Hippocampal formation (tissue), 2 donors: ENCODE measurements at regions not wholly inside any gene's neighbourhood (a gene's known extent, or its start where the extent isn't known, plus 50 kb on each side); places are given as distances from the start of the nearest gene placed in this dataset.

Source experiments
- DNase-seq, 2 donors: peaks; one replicate each; lab custom pipeline; 2025; lab: John Stamatoyannopoulos, UW

DNA sequence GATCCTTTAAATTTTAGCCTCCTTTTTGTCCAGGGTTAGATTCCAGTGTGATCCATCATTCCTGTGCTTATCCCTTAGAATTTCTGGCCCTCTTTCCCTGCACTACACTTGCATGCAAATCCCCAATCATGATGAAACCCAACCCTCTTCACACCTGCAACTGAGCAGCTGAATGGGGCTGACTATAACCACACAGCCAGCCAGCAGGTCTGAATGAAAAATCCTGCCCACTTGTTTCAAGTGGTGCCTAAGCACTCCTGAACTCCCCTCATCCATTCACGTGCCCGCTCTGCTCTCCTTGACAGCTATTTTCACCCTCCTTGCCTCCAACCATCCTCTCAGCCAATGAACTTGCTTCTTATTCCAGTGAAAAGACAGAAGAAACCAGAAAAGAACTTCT lies 80.5 kb upstream of the AFF3 start:
- no peak for DNase-seq

DNA sequence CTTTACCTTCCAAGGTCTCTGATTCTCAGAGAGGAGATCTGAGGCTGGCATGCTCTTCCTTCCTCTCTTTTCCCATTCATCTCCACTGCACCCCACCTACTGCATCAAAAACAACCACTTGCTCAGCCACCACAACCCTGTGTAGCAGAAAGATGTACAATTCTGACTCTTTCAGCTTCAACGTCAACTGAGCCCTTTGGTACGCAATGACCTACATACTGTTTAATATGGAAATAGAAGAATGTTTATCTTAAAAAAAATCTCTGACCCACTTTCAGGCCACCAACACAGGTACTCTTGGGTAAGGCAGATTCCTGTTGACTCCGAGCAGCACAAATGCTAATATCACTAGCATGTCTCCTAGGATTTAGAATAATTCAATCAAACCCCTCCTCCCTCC lies 76.2 kb upstream of the AFF3 start:
- no peak for DNase-seq

DNA sequence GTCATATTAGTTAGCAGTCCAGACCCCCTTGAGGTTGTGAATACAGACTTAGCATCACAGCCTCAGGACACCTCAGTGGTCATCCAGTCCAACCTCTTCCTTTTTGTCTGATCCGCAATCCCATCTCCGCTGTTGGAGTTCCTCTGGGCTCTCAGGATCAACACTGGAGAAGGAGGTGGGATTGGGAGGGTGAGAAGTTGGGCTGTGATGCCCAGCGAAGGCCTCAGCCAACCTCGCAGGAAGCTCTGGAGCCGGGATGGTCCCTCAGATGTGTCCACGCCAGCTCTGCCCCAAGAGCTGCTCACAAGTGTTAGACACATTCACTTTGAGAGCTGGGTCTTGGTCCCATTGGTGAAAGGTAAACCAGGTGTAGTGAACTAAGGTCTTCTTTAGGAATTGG lies 74.9 kb upstream of the AFF3 start:
- no peak for DNase-seq

DNA sequence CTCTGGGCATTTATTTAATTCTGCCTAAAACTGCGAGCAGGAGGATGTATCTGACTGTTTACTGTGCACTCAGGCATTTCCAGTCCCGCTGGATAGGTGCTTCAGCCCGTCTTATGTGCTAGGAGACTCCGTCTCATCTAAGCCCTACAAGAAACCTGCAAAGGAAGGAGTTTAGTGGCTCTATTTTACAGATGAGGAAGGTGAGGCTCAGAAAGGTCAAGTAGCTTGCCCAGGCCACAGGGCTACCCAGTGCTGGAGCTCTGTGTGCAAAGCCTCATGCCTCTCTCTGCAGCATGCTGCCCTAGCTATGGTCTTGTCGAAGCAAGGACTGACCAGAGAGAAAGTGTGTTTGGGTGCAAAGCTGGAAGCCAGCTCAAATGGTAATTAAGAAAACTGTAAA lies 73.6 kb upstream of the AFF3 start:
- DNase-seq = no peak

DNA sequence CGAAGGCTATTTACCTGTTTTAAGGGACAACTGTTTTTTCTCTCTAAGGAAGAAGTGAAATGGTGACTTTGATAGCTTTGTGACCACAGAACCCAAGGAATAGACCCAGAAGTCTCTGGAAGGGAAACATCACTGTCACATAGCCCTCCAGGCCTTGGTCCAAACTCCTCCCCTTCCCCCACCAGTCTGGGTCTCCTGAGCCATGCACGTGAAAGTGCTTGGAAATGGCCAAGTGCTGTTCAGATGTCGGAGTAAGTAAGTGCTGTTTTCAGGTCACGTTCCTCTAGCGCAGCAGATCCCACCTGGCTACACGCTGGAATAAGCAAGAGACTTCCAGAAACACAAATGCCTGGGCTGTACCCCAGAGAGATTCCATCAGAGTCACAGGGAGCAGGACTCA lies 73.0 kb upstream of the AFF3 start:
- no peak for DNase-seq

DNA sequence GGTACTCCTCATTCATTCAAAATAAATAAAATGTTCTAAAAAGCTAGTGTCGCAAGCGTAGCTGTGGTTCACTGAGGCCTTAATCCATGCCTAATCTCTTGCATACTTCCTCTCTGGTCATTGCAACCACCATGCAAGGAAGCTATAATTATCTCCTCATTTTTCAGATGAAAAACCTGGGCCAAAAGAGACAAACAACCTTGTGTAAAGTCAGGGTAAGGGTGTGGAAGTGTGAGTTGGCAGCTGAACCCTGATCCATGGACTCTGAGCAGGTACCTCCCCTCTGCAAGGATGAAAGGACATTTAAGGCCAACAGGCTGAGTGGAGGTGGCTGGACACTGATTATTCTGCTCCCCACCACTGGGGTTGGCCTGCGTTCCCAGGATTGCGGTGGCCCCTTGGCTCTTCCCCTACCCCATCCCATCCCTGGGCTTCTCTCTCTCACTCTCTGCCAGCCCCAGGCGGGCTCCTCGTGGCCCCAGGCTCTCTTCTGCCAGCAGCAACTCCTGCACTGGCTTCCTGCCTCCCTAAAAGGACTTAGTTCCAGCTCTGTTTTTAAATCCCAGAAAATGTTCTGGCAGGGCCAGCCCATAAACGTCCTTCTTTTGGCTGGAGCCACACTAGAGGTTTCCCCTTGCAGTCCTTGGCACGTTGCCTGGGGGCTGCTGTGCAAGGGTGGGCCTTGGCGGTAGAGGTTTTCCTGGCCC lies 72.0 kb upstream of the AFF3 start:
- DNase-seq = no peak

DNA sequence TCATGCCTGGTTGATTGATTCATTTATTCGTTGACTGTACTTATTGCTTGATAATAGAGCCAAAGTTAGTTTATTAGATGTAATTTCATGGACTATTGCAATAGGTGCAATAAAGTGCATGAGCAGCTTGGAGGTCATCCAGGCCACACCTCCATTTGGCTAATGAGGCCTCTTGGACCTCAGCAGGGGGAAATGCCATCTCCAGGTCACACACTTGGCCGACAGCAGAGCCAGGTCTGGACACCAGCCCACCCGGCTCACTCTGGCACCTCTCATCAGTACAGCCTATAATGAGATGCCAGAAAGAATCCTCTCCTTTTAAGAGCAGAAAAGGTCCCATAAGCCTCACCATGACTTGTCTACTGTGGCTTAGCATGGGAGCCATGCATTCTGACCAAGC lies 71.2 kb upstream of the AFF3 start:
- DNase-seq = no peak

DNA sequence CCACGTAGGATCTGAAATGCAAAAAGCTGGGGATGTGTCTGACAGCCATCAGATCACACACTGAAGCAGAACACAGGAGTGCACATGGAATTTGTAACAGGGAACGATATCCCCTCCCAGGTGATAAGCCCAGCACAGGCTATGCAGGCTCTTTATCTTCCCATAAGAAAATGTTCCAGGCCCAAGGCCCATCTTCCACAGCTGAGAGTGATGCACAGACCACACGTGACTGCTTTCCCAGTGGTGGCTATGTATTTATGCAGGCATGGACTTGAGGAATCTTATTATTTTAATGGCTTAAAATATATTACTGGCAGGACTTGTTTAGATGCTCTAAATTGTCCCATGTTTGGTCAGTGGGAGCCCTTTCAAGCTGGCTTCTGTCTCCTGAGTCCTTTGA lies 70.5 kb upstream of the AFF3 start:
- DNase-seq = no peak

DNA sequence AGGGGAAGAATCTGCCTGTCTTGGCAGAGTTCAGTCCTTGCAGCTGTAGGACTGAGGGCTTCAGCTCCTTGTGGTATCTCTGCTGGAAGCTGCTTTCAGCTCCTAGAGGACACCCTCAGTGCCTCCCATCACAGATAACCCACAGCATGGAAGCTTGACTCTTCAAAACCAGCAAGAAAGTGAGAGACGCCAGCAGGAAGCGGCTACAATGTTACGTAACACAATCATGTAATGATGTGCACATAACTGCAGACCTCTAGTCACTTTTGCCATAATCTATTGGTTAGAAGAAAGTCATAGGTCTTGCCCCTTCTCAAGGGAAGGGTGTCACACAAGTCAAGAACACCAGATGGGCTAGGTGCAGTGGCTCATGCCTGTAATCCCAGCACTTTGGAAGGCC lies 69.1 kb upstream of the AFF3 start:
- no peak for DNase-seq

DNA sequence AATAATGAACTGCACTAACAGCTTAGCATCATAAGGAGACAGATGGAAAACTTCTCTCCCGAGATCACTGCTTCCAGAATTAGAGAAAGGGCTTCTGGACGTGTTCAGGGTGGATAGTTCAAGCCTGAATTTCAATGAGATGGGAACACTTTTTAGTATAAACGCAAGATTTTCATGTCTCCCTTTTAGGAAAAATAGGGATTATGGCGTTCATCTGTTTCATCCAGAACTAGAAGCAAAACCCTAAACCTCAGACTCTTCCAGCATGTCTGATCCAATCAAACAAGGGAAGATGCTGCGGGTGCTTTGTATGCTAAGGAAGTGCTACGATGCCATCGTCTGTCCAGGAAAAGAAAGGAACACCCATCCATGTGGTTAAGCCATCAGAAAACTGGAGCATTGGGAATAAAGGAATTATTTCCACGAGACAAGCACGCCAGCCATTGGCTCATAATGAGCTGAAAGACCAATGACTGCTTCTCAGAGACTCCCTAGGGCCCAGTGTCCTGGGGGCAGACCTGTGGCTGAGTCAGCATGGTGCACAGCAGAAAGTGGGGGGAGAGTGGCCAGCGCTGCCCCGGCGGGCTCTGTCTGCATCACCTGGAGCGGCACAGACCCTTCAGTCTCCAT lies 65.9 kb upstream of the AFF3 start:
- DNase-seq = peak in 1 of 2 donors; percentile 31

DNA sequence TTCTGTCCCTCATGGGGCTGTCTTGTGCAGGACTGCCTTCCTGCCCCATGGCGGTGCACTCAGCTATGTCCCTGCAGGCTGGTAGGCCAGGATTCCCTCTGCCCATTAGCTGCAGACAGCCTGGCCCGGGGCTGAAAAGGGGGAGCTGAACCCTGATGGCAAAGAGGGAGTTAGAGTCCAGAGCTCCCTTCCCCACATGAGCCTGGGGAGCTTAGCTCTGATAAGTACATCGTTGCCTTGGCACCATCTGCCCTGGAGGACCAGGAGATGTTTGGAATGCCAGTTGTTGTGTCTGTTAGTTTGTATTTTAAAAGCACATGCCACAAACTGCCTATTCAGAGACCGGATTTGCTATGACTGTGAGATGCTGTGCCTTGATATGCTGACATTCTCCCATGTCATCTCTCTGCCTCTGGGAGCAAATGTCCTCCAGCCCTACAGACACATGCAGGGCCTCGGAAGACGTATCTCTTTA lies 65.1 kb upstream of the AFF3 start:
- no peak for DNase-seq

DNA sequence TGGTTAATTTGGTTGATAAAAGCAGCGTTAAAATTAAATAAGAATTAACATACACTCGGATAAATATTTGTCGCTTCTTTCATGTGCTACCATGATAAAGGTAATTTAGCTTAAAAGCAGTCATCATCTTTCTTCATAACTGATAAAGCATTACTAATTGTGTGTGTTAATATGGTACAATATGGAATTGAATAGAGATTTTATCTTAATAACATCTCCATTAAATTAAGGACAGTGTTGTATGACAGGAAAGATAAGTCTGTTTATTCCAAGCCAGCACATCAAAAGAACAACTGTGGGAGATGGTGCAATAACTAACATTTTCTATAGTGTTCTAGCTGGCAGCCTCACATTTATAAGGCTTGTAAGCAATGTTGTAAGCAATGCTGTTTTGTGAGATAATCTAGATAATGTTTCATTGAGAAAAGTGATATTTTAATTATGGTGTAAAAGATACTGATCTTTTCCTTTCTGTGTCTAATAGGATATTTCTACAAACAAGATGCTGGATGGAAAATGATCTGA lies 64.4 kb upstream of the AFF3 start:
- DNase-seq = no peak

DNA sequence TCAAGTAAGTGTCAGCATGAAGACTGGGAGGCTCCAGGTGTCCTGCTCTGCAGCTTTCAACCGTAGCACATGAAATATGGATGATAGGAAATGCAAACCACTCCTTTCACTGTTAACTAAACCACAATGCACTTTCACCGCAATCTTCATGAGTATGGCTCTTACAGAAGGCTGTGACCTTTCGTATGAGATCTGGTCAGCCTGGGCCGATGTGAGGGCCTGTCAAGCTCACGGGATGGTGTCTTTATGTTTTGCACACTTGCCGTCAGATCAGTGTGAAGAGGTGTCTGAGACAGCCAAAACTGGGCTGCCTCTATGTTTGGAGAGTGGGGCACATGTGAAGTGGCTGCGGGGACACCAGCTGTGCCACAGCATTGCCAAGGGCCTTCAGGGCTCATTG lies 62.8 kb upstream of the AFF3 start:
- DNase-seq = no peak

DNA sequence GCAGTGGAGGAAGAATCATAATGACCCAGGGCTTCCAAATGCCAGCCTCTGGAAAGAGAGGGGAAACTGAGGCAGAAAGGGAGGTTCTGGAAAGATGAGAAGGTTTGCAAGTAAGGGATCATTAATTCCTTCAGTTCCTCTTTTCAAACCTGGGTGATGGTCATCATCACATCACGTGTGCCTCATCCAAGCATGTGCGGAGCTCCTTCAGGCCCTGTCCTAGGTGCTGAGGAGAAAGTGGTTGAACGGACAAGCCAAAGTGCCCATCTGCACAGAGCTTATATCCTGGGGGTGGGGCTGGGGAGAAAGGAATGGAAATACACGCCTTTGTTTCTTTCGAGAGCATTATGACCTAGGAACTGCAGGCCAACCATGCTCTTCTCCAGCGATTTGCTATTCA lies 60.2 kb upstream of the AFF3 start:
- no peak for DNase-seq

DNA sequence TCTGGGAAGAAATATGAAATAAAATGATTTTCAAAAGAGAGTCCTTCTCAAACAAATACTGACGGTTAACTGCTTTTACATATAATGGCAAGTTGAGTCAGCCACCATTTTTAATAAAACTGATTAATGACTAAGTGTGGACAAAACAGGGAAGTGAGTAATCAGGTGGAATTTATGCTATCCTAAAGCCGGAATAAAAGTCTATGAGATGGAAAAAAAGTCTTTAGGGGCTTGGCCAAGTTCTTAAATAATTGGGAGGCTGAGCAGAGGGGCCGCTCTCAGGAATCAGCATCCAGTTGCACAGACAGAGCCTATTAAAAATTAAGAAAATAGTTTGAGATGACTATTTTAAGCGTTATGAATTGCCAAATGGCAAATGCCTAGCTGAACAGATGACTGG lies 58.6 kb upstream of the AFF3 start:
- no peak for DNase-seq

DNA sequence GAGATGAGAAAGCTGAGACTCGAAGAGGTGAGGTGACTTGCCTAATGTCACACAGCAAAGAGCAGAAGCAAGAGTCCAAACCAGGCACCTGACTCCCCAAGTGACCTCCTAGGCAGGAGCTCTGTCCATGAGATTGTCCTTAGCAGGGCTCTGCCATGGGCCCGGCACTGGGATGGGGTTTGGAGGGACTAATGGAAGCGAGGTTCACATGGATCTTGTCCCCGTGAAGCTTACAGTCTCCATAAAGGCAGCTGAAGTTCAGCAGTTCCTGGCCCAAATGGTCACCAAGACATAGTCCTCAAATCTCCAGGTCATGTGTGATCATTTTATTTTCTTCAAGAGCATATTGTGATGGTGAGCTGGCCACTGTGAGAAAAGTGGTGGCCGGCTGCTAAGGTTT lies 57.0 kb upstream of the AFF3 start:
- no peak for DNase-seq

DNA sequence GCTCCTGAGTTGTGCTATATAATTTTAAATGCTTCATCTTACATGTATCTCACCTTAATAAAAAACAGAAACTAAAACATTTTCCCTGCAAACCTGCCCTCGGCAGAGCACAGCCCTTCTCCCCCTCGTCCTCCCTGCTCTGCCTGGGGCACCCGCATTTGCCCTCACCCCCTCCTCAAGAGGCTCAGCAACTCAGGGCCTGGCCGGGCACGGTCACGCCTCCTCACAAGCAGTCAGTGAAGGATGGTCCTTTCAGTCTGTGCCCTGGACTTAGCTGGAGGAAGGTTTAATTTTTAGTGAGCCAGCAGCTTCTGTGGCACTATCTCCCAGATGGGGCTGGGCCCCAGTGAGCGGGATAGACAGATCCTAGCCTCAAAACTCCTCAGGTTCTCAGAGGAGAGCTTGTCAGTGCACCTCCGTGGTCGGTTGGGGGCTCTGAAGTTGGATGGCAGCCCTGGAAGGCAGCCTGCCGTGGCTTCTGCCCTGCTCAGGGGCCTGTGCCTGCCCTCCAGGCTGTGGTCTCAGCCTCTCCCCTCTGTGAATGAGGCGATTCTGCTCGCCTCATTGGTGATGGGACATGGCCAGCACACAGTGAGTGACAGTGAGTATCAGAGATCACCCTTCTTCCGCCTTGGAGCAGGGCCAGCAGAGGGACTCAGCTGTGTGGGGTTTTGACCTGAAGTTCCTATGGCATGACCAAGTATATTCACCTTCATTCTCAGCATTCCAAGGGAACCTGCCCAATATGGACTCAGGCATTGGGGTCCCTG lies 56.3 kb upstream of the AFF3 start:
- no peak for DNase-seq

DNA sequence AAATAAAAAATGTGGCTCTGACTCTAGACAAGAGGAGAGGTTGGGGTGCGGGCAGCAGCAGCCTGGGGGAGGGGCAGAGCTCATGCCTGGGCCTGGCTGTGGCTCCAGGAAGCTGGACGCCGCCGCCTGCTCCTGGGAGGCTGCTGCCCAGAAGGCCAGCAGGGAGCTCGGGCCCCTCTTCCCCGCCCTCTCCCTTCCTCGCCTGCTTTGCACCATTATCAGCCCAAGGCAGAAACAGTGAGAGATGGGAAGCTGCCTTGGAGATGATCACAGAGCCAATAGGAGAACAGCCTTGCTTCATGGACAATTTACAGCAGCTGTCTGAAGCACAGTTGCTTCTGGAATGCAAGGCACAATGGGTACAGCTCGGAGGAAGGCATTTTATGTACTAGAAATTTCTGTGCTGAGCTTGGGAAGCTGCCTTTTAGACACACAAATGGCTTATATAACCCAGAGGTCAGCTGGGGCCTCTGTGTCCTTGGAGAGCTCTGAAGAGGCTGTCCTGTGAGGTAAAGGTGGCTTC lies 55.3 kb upstream of the AFF3 start:
- DNase-seq = peak in 1 of 2 donors; percentile 28

DNA sequence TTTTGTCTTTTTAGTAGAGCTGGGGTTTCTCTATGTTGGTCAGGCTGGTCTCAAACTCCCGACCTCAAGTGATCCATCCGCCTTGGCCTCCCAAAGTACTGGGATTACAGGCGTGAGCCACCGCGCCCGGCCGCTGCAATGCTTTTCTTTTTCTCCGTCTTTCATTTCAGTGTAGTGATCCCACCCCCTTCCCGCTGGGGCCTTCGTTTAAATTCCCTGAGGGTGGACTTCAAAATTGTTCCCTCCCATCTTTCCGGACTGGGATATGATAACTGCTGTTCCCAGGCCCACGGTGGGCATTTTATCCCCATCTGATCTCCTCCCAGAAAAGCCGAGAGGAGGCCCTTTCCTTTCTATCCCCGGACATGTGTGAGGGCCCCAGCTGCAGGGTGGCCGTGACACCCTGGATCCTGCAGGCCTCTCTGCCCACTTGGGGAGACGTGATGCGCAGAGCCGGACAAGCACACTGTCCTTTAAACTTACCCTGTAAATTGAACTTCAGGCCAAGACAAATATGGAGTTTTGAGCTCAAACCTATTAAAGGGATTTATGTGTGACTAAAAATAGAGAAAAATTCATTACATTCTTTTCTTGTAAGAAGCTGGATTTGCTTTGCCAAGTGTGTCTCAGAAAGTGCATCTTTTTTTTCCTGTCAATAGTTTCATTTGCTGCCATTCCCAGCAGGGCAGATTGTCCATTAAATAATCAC lies 54.5 kb upstream of the AFF3 start:
- no peak for DNase-seq

DNA sequence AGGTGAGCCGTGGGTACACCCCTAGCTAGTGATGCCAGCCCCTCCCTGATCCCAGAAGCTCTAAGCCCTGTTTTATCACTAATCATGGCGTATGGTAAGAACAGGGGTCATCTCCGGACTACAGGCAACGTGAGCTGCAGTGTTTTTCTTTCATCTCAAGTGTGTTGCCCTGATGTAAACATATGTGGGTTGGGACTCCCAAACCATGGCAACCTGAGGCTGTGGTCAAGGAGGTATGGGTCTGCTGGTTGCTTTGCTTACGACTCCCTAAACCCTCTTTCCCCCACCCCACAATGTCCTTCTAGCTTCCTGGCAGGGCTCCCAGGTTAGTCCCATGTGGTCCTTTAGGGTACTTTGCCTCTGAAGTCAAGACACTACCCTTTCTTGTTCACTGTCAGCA lies 53.6 kb upstream of the AFF3 start:
- no peak for DNase-seq

DNA sequence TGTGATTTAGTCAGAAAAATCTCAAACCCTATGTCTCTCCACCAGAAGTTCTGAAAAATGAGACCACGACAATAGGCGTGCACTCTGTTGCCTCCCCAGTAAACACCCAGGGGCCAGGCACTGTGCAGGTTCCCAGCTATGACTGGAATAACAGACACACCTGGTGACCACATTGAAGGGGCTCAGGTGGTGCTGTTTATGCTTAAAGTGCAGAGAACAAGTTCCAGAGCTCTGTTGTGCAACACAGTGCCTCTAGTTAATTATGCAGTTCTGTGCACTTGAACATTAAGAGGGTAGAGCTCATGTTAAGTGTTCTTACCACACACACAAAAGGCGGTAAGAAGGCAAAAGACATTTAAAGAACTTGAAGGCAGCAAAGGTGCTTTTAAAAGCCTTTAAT lies 52.6 kb upstream of the AFF3 start:
- no peak for DNase-seq

DNA sequence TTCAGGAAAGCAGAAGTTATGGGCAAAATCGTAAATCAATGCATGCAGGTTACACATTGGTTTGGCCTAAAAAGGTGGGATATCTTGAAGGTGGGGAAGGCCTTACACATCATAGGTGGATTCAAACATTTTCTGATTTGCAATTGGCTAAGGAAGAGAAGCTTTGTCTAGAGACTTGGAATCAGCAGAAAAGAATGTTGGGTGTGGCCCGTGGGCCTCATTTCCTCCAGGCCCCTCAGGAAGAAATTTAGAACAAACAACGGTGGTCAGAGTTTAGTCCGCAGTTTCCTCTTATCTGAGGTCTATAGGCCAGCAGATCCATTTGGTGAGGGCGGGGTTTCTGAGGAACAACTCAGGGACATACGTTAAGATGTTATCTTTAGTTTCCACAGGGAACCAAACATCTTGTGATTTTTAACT lies 50.9 kb upstream of the AFF3 start:
- DNase-seq = no peak
